ENCODE measurements at regions not wholly inside any gene's neighbourhood (a gene's known extent, or its start where the extent isn't known, plus 50 kb on each side); places are given as distances from the start of the nearest gene placed in this dataset.

DNA sequence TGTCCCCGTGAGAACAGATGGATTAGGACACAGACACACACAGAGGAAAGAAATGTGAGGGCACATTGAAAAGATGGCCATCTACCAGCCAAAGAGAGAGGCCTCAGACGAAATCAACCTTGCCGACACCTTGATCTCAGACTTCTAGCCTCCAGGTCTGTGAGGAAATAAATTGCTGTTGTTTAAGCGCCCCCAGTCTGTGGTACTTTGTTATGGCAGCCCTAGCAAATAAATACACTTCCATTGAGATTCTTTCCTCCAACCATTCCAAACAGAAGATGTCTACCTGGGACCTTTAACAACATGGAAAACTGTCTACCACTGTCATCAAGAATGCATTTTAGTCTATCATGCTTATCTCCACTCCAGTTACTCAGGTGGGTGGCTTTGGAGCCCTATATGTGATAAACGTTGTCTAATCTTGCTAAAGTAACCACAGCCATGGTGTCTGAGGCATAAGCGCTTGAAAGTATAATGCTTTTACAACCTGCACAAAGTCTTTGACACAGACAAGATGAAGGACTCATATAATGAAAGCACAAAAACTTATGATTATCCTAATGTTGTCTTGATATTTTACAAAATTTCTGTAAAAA, 244.3 kb downstream of the MTERF1 start:
- TF ChIP-seq, protein P1, sequence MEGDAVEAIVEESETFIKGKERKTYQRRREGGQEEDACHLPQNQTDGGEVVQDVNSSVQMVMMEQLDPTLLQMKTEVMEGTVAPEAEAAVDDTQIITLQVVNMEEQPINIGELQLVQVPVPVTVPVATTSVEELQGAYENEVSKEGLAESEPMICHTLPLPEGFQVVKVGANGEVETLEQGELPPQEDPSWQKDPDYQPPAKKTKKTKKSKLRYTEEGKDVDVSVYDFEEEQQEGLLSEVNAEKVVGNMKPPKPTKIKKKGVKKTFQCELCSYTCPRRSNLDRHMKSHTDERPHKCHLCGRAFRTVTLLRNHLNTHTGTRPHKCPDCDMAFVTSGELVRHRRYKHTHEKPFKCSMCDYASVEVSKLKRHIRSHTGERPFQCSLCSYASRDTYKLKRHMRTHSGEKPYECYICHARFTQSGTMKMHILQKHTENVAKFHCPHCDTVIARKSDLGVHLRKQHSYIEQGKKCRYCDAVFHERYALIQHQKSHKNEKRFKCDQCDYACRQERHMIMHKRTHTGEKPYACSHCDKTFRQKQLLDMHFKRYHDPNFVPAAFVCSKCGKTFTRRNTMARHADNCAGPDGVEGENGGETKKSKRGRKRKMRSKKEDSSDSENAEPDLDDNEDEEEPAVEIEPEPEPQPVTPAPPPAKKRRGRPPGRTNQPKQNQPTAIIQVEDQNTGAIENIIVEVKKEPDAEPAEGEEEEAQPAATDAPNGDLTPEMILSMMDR (tag by site-specific recombination; IDR thresholded peaks at IDR 0.05): no peak
- TF ChIP-seq ZNF132 (tag by site-specific recombination; IDR thresholded peaks at IDR 0.05; ENCODE audit: borderline replicate concordance): no peak
- TF ChIP-seq, protein P2, sequence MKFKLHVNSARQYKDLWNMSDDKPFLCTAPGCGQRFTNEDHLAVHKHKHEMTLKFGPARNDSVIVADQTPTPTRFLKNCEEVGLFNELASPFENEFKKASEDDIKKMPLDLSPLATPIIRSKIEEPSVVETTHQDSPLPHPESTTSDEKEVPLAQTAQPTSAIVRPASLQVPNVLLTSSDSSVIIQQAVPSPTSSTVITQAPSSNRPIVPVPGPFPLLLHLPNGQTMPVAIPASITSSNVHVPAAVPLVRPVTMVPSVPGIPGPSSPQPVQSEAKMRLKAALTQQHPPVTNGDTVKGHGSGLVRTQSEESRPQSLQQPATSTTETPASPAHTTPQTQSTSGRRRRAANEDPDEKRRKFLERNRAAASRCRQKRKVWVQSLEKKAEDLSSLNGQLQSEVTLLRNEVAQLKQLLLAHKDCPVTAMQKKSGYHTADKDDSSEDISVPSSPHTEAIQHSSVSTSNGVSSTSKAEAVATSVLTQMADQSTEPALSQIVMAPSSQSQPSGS (tag by site-specific recombination; IDR thresholded peaks at IDR 0.05; ENCODE audit: low read depth): no peak
- TF ChIP-seq, protein P3, sequence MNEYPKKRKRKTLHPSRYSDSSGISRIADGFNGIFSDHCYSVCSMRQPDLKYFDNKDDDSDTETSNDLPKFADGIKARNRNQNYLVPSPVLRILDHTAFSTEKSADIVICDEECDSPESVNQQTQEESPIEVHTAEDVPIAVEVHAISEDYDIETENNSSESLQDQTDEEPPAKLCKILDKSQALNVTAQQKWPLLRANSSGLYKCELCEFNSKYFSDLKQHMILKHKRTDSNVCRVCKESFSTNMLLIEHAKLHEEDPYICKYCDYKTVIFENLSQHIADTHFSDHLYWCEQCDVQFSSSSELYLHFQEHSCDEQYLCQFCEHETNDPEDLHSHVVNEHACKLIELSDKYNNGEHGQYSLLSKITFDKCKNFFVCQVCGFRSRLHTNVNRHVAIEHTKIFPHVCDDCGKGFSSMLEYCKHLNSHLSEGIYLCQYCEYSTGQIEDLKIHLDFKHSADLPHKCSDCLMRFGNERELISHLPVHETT (tag by site-specific recombination; IDR thresholded peaks at IDR 0.05): no peak
- TF ChIP-seq ZNF830 (tag by site-specific recombination; IDR thresholded peaks at IDR 0.05; ENCODE audit: low read depth): no peak
- TF ChIP-seq, protein P4, sequence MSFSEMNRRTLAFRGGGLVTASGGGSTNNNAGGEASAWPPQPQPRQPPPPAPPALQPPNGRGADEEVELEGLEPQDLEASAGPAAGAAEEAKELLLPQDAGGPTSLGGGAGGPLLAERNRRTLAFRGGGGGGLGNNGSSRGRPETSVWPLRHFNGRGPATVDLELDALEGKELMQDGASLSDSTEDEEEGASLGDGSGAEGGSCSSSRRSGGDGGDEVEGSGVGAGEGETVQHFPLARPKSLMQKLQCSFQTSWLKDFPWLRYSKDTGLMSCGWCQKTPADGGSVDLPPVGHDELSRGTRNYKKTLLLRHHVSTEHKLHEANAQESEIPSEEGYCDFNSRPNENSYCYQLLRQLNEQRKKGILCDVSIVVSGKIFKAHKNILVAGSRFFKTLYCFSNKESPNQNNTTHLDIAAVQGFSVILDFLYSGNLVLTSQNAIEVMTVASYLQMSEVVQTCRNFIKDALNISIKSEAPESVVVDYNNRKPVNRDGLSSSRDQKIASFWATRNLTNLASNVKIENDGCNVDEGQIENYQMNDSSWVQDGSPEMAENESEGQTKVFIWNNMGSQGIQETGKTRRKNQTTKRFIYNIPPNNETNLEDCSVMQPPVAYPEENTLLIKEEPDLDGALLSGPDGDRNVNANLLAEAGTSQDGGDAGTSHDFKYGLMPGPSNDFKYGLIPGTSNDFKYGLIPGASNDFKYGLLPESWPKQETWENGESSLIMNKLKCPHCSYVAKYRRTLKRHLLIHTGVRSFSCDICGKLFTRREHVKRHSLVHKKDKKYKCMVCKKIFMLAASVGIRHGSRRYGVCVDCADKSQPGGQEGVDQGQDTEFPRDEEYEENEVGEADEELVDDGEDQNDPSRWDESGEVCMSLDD (tag by site-specific recombination; IDR thresholded peaks at IDR 0.05): no peak
